GM12878 (cell line): ENCODE measurements at regions not wholly inside any gene's neighbourhood (a gene's known extent, or its start where the extent isn't known, plus 50 kb on each side); places are given as distances from the start of the nearest gene placed in this dataset.

ENCODE experiments used
- ATAC-seq: fragments of 200-7000 bp; cut with Tn5 transposase; 3 replicates; pipeline ENCODE4 v1.9.1; 2020; ENCODE audit warnings: mild to moderate bottlenecking, moderate library complexity
- BruUV-seq: library from RNA; stranded (reverse); fragments of 400-500 nt; replicated peaks from 2 replicates; lab custom pipeline; 2021; lab: Mats Ljungman, UMichigan
- CTCF ChIA-PET: fragments of 300-600 bp; sonication (Branson Sonifier 250); formaldehyde crosslinking; extraction: SDS; loops from one replicate; lab custom pipeline; 2021; ENCODE audit warnings: inconsistent platforms; lab: Yijun Ruan, JAX
- POLR2A ChIA-PET: fragments of 350-600 bp; formaldehyde crosslinking; extraction: SDS; loops from one replicate; lab custom pipeline; 2021; ENCODE audit warnings: inconsistent platforms; lab: Charles Lee
- RAD21 ChIA-PET: fragments of 300-600 bp; sonication (Branson Sonifier 250); formaldehyde crosslinking; loops from one replicate; lab custom pipeline; 2023; ENCODE audit warnings: antibody characterized with exemption; ENCODE audit not compliant: unreplicated experiment; lab: Charles Lee
- SMC1A ChIA-PET: fragments of 300-600 bp; sonication (Branson Sonifier 250); formaldehyde crosslinking; loops from one replicate; lab custom pipeline; 2023; ENCODE audit not compliant: unreplicated experiment, uncharacterized antibody; lab: Charles Lee
- DNase-seq: peaks from one replicate; pipeline ENCODE4 v3.0.0-alpha.2; 2011; ENCODE audit warnings: low read depth, low spot score
- FAIRE-seq: peaks from 3 replicates; lab custom pipeline; 2011; peaks lifted over from hg19 to GRCh38; lab: Jason Lieb, UNC
- H2AFZ ChIP-seq: 2 replicates; pipeline ENCODE4 v1.6.0; 2011; ENCODE audit warnings: low read depth, low read length, control low read depth; ENCODE audit not compliant: control insufficient read depth
- H3K27ac ChIP-seq: 2 replicates; pipeline ENCODE4 v1.5.1; 2011; ENCODE audit warnings: control low read depth; ENCODE audit not compliant: control insufficient read depth, insufficient read depth
- H3K27me3 ChIP-seq, 2 experiments: replicated peaks in 1 of 2; 2 replicates each; pipeline versions ENCODE4 v1.6.0 to v1.6.1; 2011; ENCODE audit warnings: low read length in 1 of 2; ENCODE audit not compliant: control insufficient read depth in 2 of 2, insufficient read depth in 2 of 2
- H3K36me3 ChIP-seq, 2 experiments: 2 replicates each; pipeline ENCODE4 v1.5.1; 2011; ENCODE audit warnings: low read length in 1 of 2; ENCODE audit not compliant: control insufficient read depth in 2 of 2, insufficient read depth in 2 of 2
- H3K4me1 ChIP-seq: 2 replicates; pipeline ENCODE4 v1.6.1; 2011; ENCODE audit warnings: mild to moderate bottlenecking, low read length, moderate library complexity, mixed read lengths; ENCODE audit not compliant: control insufficient read depth, insufficient read depth
- H3K4me2 ChIP-seq: 2 replicates; pipeline ENCODE4 v1.6.0; 2011; ENCODE audit warnings: control low read depth; ENCODE audit not compliant: control insufficient read depth, insufficient read depth
- H3K4me3 ChIP-seq: fragments of 200-600 bp; sonication (generic); 2 replicates; pipeline ENCODE4 v1.5.1; 2016
- H3K79me2 ChIP-seq: 2 replicates; pipeline ENCODE4 v1.6.0; 2011; ENCODE audit warnings: low read length; ENCODE audit not compliant: control insufficient read depth, insufficient read depth
- H3K9ac ChIP-seq: 2 replicates; pipeline ENCODE4 v1.8.0; 2011; ENCODE audit warnings: low read length, control low read depth, mixed read lengths; ENCODE audit not compliant: control insufficient read depth, insufficient read depth
- H3K9me3 ChIP-seq: replicated peaks from 3 replicates; pipeline ENCODE4 v1.5.1; 2011; ENCODE audit warnings: mild to moderate bottlenecking, low read length; ENCODE audit not compliant: control insufficient read depth, insufficient read depth
- H4K20me1 ChIP-seq: 2 replicates; pipeline ENCODE4 v1.6.0; 2011; ENCODE audit not compliant: control insufficient read depth, insufficient read depth
- BRCA1 ChIP-seq: IDR thresholded peaks from 2 replicates; pipeline ENCODE4 v1.6.1; 2011; ENCODE audit warnings: low read depth, low read length, improper control_type of control experiment
- CBX3 ChIP-seq: fragments of 200-600 bp; sonication (generic); IDR thresholded peaks from 2 replicates; pipeline ENCODE4 v1.6.1; 2016; ENCODE audit warnings: low read depth, borderline replicate concordance
- E2F8 ChIP-seq: fragments of 450-650 bp; IDR thresholded peaks from 2 replicates; pipeline ENCODE4 v1.6.1; 2018; ENCODE audit warnings: mild to moderate bottlenecking, low read depth, moderate library complexity; ENCODE audit not compliant: partially characterized antibody
- EZH2 ChIP-seq: IDR thresholded peaks from 2 replicates; pipeline ENCODE4 v1.6.1; 2012; ENCODE audit warnings: low read depth, mild to moderate bottlenecking, control low read depth, inconsistent platforms, low read length, borderline replicate concordance; ENCODE audit not compliant: control insufficient read depth
- FOS ChIP-seq: IDR thresholded peaks from 3 replicates; pipeline ENCODE4 v1.6.1; 2011; ENCODE audit warnings: borderline replicate concordance; ENCODE audit not compliant: insufficient read length; ENCODE audit errors: extremely low read depth
- FOXK2 ChIP-seq: fragments of 450-650 bp; IDR thresholded peaks from 2 replicates; pipeline ENCODE4 v1.6.1; 2017; ENCODE audit warnings: mild to moderate bottlenecking, moderate library complexity
- HDAC2 ChIP-seq: fragments of 200-600 bp; sonication (generic); IDR thresholded peaks from 2 replicates; pipeline ENCODE4 v1.6.1; 2017
- PAX5 ChIP-seq: IDR thresholded peaks from 2 replicates; pipeline ENCODE4 v1.6.1; 2011; ENCODE audit warnings: low read depth, low read length, borderline replicate concordance
- POLR2AphosphoS2 ChIP-seq: IDR thresholded peaks from 2 replicates; pipeline ENCODE4 v1.6.1; 2011; ENCODE audit warnings: low read depth, mild to moderate bottlenecking, low read length, improper control_type of control experiment, moderate library complexity
- POLR2AphosphoS5 ChIP-seq: IDR thresholded peaks from 2 replicates; pipeline ENCODE4 v1.6.1; 2011; ENCODE audit warnings: mild to moderate bottlenecking, low read length, inconsistent platforms
- SMAD1 ChIP-seq: fragments of 450-650 bp; IDR thresholded peaks from 2 replicates; pipeline ENCODE4 v1.6.1; 2018; ENCODE audit warnings: mild to moderate bottlenecking, low read depth; ENCODE audit not compliant: partially characterized antibody
- SMC3 ChIP-seq: IDR thresholded peaks from 2 replicates; pipeline ENCODE4 v1.6.1; 2011; ENCODE audit warnings: low read length, improper control_type of control experiment, borderline replicate concordance
- SUPT20H ChIP-seq: IDR thresholded peaks from 2 replicates; pipeline ENCODE4 v1.6.1; 2011; ENCODE audit warnings: low read depth, mild to moderate bottlenecking, low read length, moderate library complexity, borderline replicate concordance; ENCODE audit not compliant: control insufficient read depth
- TBL1XR1 ChIP-seq: IDR thresholded peaks from 2 replicates; pipeline ENCODE4 v1.6.1; 2012; ENCODE audit warnings: low read depth, low read length, improper control_type of control experiment
- WRNIP1 ChIP-seq: IDR thresholded peaks from 2 replicates; pipeline ENCODE4 v1.6.1; 2011; ENCODE audit warnings: low read depth, low read length, improper control_type of control experiment, borderline replicate concordance
- ZBTB4 ChIP-seq: fragments of 450-650 bp; formaldehyde crosslinking; IDR thresholded peaks from 2 replicates; pipeline ENCODE4 v1.4.0; 2022; ENCODE audit warnings: mild to moderate bottlenecking, moderate library complexity
- ZSCAN29 ChIP-seq: fragments of 450-650 bp; IDR thresholded peaks from 2 replicates; pipeline ENCODE4 v1.6.1; 2017; ENCODE audit warnings: mild to moderate bottlenecking, moderate library complexity
- WGBS: methylation state at CpG from one replicate; pipeline ENCODE4 v1.1.6; 2016; ENCODE audit warnings: low lambda C conversion rate; ENCODE audit not compliant: insufficient replicate concordance, insufficient coverage; ENCODE audit errors: missing lambda C conversion rate; 5-methylcytosine and 5-hydroxymethylcytosine counted together
- in situ Hi-C: fragments of 300-500 bp; cut with MboI; formaldehyde crosslinking; loops from 9 replicates; pipeline ENCODE4 v1.14.3; 2018; ENCODE audit warnings: mixed read lengths
- intact Hi-C: fragments of 100-400 bp; cut with micrococcal nuclease; formaldehyde crosslinking; loops from one replicate; pipeline ENCODE4 v1.14.2; 2022; ENCODE audit not compliant: unreplicated experiment

- no peak for ATAC-seq
- no peaks in the 10 kb centered on the region for H3K9me3 ChIP-seq
These were observed 93.6 kb downstream of the OTX2 start for GRCh38 chr14:56716705-56717104.

More at GRCh38 chr14:56716705-56717104, 93.6 kb downstream of the OTX2 start:
- Histone ChIP-seq H4K20me1 (no peaks in the 10 kb centered on the region), H3K4me3 (no peak overlapping the region), H3K36me3 (no peaks in the 10 kb centered on the region), H3K79me2 (no peaks in the 10 kb centered on the region), H3K9ac (no peak overlapping the region), H3K4me2 (no peak overlapping the region), H3K27me3 (no peaks in the 10 kb centered on the region), H3K4me1 (no peaks in the 10 kb centered on the region), H3K27ac (no peak overlapping the region), H2AFZ (no peak overlapping the region)
- ChIA-PET SMC1A (interaction anchor here (0.7 kb wide), 1 partner anchor 108 kb away, joined by 3 read pairs; no protein-coding TSS in a partner anchor), RAD21 (no interaction called here), POLR2A (no interaction called here), CTCF (no interaction called here)
- intact Hi-C loops (no loop called here), in situ Hi-C loops (no loop called here)
- DNase-seq, result no peak
- no TSS peak for BruUV-seq
- no peak for TF ChIP-seq HDAC2
- TF ChIP-seq FOXK2, result no peak
- no peak for TF ChIP-seq SUPT20H
- no peak for TF ChIP-seq SMAD1
- no peak for TF ChIP-seq WRNIP1
- no peak for TF ChIP-seq E2F8
- no peak for TF ChIP-seq TBL1XR1
- TF ChIP-seq CBX3, result no peak
- TF ChIP-seq POLR2AphosphoS5, result no peak
- no peak for TF ChIP-seq BRCA1
- no peak for TF ChIP-seq POLR2AphosphoS2
- TF ChIP-seq ZBTB4, result no peak
- no peak for TF ChIP-seq SMC3
- no peak for TF ChIP-seq FOS
- TF ChIP-seq PAX5, result no peak
- no peak for TF ChIP-seq EZH2
- TF ChIP-seq ZSCAN29, result no peak
- 0% methylated on average over 2 of the region's 2 CpGs for WGBS
- no peak for FAIRE-seq
